ENCODE measurements at regions not wholly inside any gene's neighbourhood (a gene's known extent, or its start where the extent isn't known, plus 50 kb on each side); places are given as distances from the start of the nearest gene placed in this dataset.
"Not testable (repeated sequence)": the region's sequence is repeated elsewhere in the genome, so short reads cannot be mapped to it uniquely, and the experiment has no call there.

GRCh38 chr10:57141708-57142107 lies 780.6 kb upstream of the ZWINT start:
- no peak for DNase-seq

GRCh38 chr10:57119684-57120083 lies 758.6 kb upstream of the ZWINT start:
- DNase-seq: no peak

- no peak for DNase-seq
These were observed 752.5 kb upstream of the ZWINT start for GRCh38 chr10:57113545-57113944.

GRCh38 chr10:57102236-57102635 lies 741.2 kb upstream of the ZWINT start:
- DNase-seq: no peak

- DNase-seq: no peak
These were observed 737.1 kb upstream of the ZWINT start for GRCh38 chr10:57098146-57098545.

GRCh38 chr10:57096044-57096443 lies 735.0 kb upstream of the ZWINT start:
- peak; percentile 42 for DNase-seq

- DNase-seq: no peak
These were observed 733.9 kb upstream of the ZWINT start for GRCh38 chr10:57094965-57095364.

GRCh38 chr10:57094083-57094482 lies 733.0 kb upstream of the ZWINT start:
- DNase-seq: no peak

- no peak for DNase-seq
These were observed 692.5 kb upstream of the ZWINT start for GRCh38 chr10:57053530-57053929.

GRCh38 chr10:57049096-57049495 lies 688.0 kb upstream of the ZWINT start:
- DNase-seq: peak; percentile 72

GRCh38 chr10:57038531-57038930 lies 677.5 kb upstream of the ZWINT start:
- DNase-seq: no peak

- DNase-seq: no peak
These were observed 674.3 kb upstream of the ZWINT start for GRCh38 chr10:57035310-57035709.

GRCh38 chr10:57032301-57032700 lies 671.2 kb upstream of the ZWINT start:
- DNase-seq: not testable (repeated sequence)

- no peak for DNase-seq
These were observed 670.3 kb upstream of the ZWINT start for GRCh38 chr10:57031346-57031745.

- no peak for DNase-seq
These were observed 665.2 kb upstream of the ZWINT start for GRCh38 chr10:57026307-57026706.

GRCh38 chr10:57023626-57024025 lies 662.6 kb upstream of the ZWINT start:
- no peak for DNase-seq

- no peak for DNase-seq
These were observed 657.4 kb upstream of the ZWINT start for GRCh38 chr10:57018452-57018851.

- peak; percentile 74 for DNase-seq
These were observed 656.4 kb upstream of the ZWINT start for GRCh38 chr10:57017356-57018037.

- no peak for DNase-seq
These were observed 654.7 kb upstream of the ZWINT start for GRCh38 chr10:57015595-57016318.

- no peak for DNase-seq
These were observed 654.1 kb upstream of the ZWINT start for GRCh38 chr10:57015187-57015586.

GRCh38 chr10:57014758-57015157 lies 653.7 kb upstream of the ZWINT start:
- no peak for DNase-seq

GRCh38 chr10:57008189-57008588 lies 647.1 kb upstream of the ZWINT start:
- no peak for DNase-seq

GRCh38 chr10:56991591-56992069 lies 630.6 kb upstream of the ZWINT start:
- DNase-seq: no peak

GRCh38 chr10:56975513-56975912 lies 614.5 kb upstream of the ZWINT start:
- DNase-seq: no peak

GRCh38 chr10:56973766-56974165 lies 612.7 kb upstream of the ZWINT start:
- no peak for DNase-seq

All from islet precursor cell (in vitro differentiated cells).